Loucy (cell line): ENCODE measurements at regions not wholly inside any gene's neighbourhood (a gene's known extent, or its start where the extent isn't known, plus 50 kb on each side); places are given as distances from the start of the nearest gene placed in this dataset.

Source experiments
- H2AFZ ChIP-seq: fragments of 200-600 bp; sonication (generic); 2 replicates; pipeline ENCODE4 v1.6.0; 2016; ENCODE audit warnings: antibody characterized with exemption, mild to moderate bottlenecking, low read length, moderate library complexity
- H3F3A ChIP-seq: fragments of 200-600 bp; 2 replicates; pipeline ENCODE4 v1.6.0; 2016; ENCODE audit warnings: antibody characterized with exemption, low read depth, mild to moderate bottlenecking
- H3K27me3 ChIP-seq: fragments of 200-600 bp; sonication (generic); 2 replicates; pipeline ENCODE4 v1.6.1; 2014; ENCODE audit warnings: low read length, mild to moderate bottlenecking; ENCODE audit not compliant: insufficient read depth, poor library complexity, severe bottlenecking
- H3K36me3 ChIP-seq: fragments of 200-600 bp; sonication (generic); 2 replicates; pipeline ENCODE4 v1.6.1; 2016; ENCODE audit warnings: low read length; ENCODE audit not compliant: insufficient read depth
- H3K4me1 ChIP-seq: fragments of 200-600 bp; sonication (generic); 2 replicates; pipeline ENCODE4 v1.5.1; 2014; ENCODE audit warnings: low read length, mild to moderate bottlenecking; ENCODE audit not compliant: insufficient read depth, poor library complexity, severe bottlenecking
- H3K4me2 ChIP-seq: fragments of 200-600 bp; sonication (generic); 2 replicates; pipeline ENCODE4 v1.6.0; 2014; ENCODE audit warnings: antibody characterized with exemption, low read length, low read depth, mild to moderate bottlenecking; ENCODE audit not compliant: poor library complexity, severe bottlenecking
- H3K4me3 ChIP-seq: fragments of 200-600 bp; sonication (generic); 2 replicates; pipeline ENCODE4 v1.5.1; 2014; ENCODE audit warnings: low read length, mild to moderate bottlenecking, mixed read lengths; ENCODE audit not compliant: poor library complexity, severe bottlenecking
- H3K79me2 ChIP-seq: fragments of 200-600 bp; sonication (generic); 2 replicates; pipeline ENCODE4 v1.6.1; 2014; ENCODE audit warnings: low read length; ENCODE audit not compliant: insufficient read depth
- H3K9ac ChIP-seq: fragments of 200-600 bp; sonication (generic); 2 replicates; pipeline ENCODE4 v1.6.0; 2014; ENCODE audit warnings: mild to moderate bottlenecking, low read depth, low read length, moderate library complexity; ENCODE audit not compliant: poor library complexity, severe bottlenecking
- H3K9me2 ChIP-seq: fragments of 200-600 bp; sonication (generic); replicated peaks from 2 replicates; pipeline ENCODE4 v1.6.1; 2016; ENCODE audit warnings: low read depth, low read length, mixed read lengths
- H3K9me3 ChIP-seq: fragments of 200-600 bp; sonication (generic); 2 replicates; pipeline ENCODE4 v1.6.1; 2014; ENCODE audit warnings: mild to moderate bottlenecking, antibody characterized with exemption, low read length, low read depth; ENCODE audit not compliant: insufficient read depth
- H4K20me1 ChIP-seq: fragments of 200-600 bp; sonication (generic); 2 replicates; pipeline ENCODE4 v1.6.0; 2014; ENCODE audit warnings: antibody characterized with exemption, low read length, mild to moderate bottlenecking; ENCODE audit not compliant: insufficient read depth, poor library complexity, severe bottlenecking
- EZH2phosphoT487 ChIP-seq: fragments of 200-600 bp; IDR thresholded peaks from 2 replicates; pipeline ENCODE4 v1.6.1; 2018; ENCODE audit warnings: antibody characterized with exemption, mild to moderate bottlenecking, moderate library complexity, borderline replicate concordance
- TF ChIP-seq, protein P1 (sequence below): fragments of 200-600 bp; sonication (generic); conservative IDR thresholded peaks from 2 replicates; pipeline ENCODE4 v1.5.1; 2014; ENCODE audit warnings: mild to moderate bottlenecking, antibody characterized with exemption, low read length

DNA sequence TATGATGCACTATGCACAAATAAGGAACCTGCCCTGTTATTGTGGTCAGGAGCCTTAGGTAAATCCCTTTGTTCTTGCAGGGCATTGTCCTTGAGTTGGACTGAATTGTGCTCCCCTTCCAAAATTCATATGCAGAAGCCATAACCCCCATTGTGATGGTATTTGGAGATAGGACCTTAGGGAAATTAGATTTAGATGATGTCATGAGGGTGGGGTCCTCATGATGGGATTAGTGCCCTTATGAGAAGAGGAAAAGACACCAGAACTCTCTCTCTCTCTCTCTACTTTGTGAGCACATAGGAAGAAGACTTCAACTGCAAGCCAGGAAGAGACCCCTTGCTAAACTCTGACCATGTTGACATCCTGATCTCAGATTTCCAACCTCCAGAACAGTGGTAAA lies 268.0 kb downstream of the LRFN2 start:
- H3K4me2 ChIP-seq: no peak overlapping the region
- no peaks in the 10 kb centered on the region for H4K20me1 ChIP-seq
- no peak overlapping the region for H3K4me3 ChIP-seq
- no peak overlapping the region for H2AFZ ChIP-seq
- H3F3A ChIP-seq: no peaks in the 10 kb centered on the region
- no peaks in the 10 kb centered on the region for H3K36me3 ChIP-seq
- no peak for TF ChIP-seq EZH2phosphoT487
- TF ChIP-seq, protein P1, sequence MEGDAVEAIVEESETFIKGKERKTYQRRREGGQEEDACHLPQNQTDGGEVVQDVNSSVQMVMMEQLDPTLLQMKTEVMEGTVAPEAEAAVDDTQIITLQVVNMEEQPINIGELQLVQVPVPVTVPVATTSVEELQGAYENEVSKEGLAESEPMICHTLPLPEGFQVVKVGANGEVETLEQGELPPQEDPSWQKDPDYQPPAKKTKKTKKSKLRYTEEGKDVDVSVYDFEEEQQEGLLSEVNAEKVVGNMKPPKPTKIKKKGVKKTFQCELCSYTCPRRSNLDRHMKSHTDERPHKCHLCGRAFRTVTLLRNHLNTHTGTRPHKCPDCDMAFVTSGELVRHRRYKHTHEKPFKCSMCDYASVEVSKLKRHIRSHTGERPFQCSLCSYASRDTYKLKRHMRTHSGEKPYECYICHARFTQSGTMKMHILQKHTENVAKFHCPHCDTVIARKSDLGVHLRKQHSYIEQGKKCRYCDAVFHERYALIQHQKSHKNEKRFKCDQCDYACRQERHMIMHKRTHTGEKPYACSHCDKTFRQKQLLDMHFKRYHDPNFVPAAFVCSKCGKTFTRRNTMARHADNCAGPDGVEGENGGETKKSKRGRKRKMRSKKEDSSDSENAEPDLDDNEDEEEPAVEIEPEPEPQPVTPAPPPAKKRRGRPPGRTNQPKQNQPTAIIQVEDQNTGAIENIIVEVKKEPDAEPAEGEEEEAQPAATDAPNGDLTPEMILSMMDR: no peak
- no peaks in the 10 kb centered on the region for H3K9me3 ChIP-seq
- H3K27me3 ChIP-seq: no peaks in the 10 kb centered on the region
- no peaks in the 10 kb centered on the region for H3K79me2 ChIP-seq
- H3K9me2 ChIP-seq: no peaks in the 10 kb centered on the region
- no peak overlapping the region for H3K9ac ChIP-seq
- no peaks in the 10 kb centered on the region for H3K4me1 ChIP-seq

DNA sequence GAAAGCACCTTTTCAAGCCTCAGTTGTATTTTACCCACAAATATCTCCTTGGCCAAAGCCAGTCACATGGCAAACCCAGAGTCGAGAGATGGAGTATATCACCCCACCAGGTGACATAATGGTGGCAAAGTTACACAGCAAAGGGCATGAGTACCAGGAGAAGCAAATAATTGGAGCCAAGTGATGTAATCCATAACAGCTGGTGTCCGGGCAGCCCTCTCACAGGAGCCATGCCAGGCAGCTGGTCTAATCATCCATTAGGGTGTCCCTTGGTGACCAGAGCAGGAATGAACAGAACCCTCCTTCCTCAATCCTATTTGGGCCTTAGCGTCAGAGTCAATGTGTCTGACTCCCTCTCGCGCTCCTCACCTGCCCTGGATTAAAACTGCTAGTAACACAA lies 272.1 kb downstream of the LRFN2 start:
- Histone ChIP-seq H3K4me1 (no peaks in the 10 kb centered on the region), H4K20me1 (no peaks in the 10 kb centered on the region), H3F3A (no peaks in the 10 kb centered on the region), H3K9me2 (no peaks in the 10 kb centered on the region), H3K79me2 (no peaks in the 10 kb centered on the region), H3K9me3 (no peaks in the 10 kb centered on the region), H3K27me3 (no peaks in the 10 kb centered on the region), H3K9ac (no peak overlapping the region), H2AFZ (no peak overlapping the region), H3K4me3 (no peak overlapping the region), H3K4me2 (no peak overlapping the region), H3K36me3 (no peaks in the 10 kb centered on the region)
- TF ChIP-seq EZH2phosphoT487: no peak
- TF ChIP-seq, protein P1: no peak

DNA sequence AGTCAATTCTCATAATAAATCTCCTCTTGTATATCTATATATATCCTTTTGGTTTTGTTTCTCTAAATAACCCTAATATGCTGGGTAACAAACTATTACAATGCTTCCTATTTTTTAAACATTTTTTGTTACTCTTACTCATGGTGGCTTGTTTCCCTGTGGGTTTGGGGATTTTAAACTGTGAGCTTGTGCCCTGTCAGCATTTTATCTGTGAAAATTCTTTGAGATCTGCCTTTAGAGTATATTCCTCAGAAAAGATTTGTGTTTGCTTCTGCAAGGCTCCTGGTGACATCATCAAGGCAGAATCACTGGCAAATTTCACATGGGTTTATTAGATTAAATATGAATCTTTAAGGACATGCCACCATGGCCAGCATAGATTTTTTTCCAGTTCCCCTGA lies 273.6 kb downstream of the LRFN2 start:
- Histone ChIP-seq H3K9me2 (no peaks in the 10 kb centered on the region), H3K27me3 (no peaks in the 10 kb centered on the region), H4K20me1 (no peaks in the 10 kb centered on the region), H3K4me1 (no peaks in the 10 kb centered on the region), H3K9me3 (no peaks in the 10 kb centered on the region), H3K9ac (no peak overlapping the region), H3F3A (no peaks in the 10 kb centered on the region), H3K4me2 (no peak overlapping the region), H3K36me3 (no peaks in the 10 kb centered on the region), H3K4me3 (no peak overlapping the region), H3K79me2 (no peaks in the 10 kb centered on the region), H2AFZ (no peak overlapping the region)
- TF ChIP-seq, protein P1: no peak
- no peak for TF ChIP-seq EZH2phosphoT487
